GM12878 (cell line): ENCODE measurements at regions not wholly inside any gene's neighbourhood (a gene's known extent, or its start where the extent isn't known, plus 50 kb on each side); places are given as distances from the start of the nearest gene placed in this dataset.

Source experiments
- ATAC-seq: fragments of 200-7000 bp; cut with Tn5 transposase; 3 replicates; pipeline ENCODE4 v1.9.1; 2020; ENCODE audit warnings: mild to moderate bottlenecking, moderate library complexity
- BruUV-seq: library from RNA; stranded (reverse); fragments of 400-500 nt; replicated peaks from 2 replicates; lab custom pipeline; 2021; lab: Mats Ljungman, UMichigan
- CTCF ChIA-PET: fragments of 300-600 bp; sonication (Branson Sonifier 250); formaldehyde crosslinking; extraction: SDS; loops from one replicate; lab custom pipeline; 2021; ENCODE audit warnings: inconsistent platforms; lab: Yijun Ruan, JAX
- POLR2A ChIA-PET: fragments of 350-600 bp; formaldehyde crosslinking; extraction: SDS; loops from one replicate; lab custom pipeline; 2021; ENCODE audit warnings: inconsistent platforms; lab: Charles Lee
- RAD21 ChIA-PET: fragments of 300-600 bp; sonication (Branson Sonifier 250); formaldehyde crosslinking; loops from one replicate; lab custom pipeline; 2023; ENCODE audit warnings: antibody characterized with exemption; ENCODE audit not compliant: unreplicated experiment; lab: Charles Lee
- SMC1A ChIA-PET: fragments of 300-600 bp; sonication (Branson Sonifier 250); formaldehyde crosslinking; loops from one replicate; lab custom pipeline; 2023; ENCODE audit not compliant: unreplicated experiment, uncharacterized antibody; lab: Charles Lee
- DNase-seq: peaks from one replicate; pipeline ENCODE4 v3.0.0-alpha.2; 2011; ENCODE audit warnings: low read depth, low spot score
- FAIRE-seq: peaks from 3 replicates; lab custom pipeline; 2011; peaks lifted over from hg19 to GRCh38; lab: Jason Lieb, UNC
- H2AFZ ChIP-seq: 2 replicates; pipeline ENCODE4 v1.6.0; 2011; ENCODE audit warnings: low read depth, low read length, control low read depth; ENCODE audit not compliant: control insufficient read depth
- H3K27ac ChIP-seq: 2 replicates; pipeline ENCODE4 v1.5.1; 2011; ENCODE audit warnings: control low read depth; ENCODE audit not compliant: control insufficient read depth, insufficient read depth
- H3K27me3 ChIP-seq, 2 experiments: replicated peaks in 1 of 2; 2 replicates each; pipeline versions ENCODE4 v1.6.0 to v1.6.1; 2011; ENCODE audit warnings: low read length in 1 of 2; ENCODE audit not compliant: control insufficient read depth in 2 of 2, insufficient read depth in 2 of 2
- H3K36me3 ChIP-seq, 2 experiments: 2 replicates each; pipeline ENCODE4 v1.5.1; 2011; ENCODE audit warnings: low read length in 1 of 2; ENCODE audit not compliant: control insufficient read depth in 2 of 2, insufficient read depth in 2 of 2
- H3K4me1 ChIP-seq: 2 replicates; pipeline ENCODE4 v1.6.1; 2011; ENCODE audit warnings: mild to moderate bottlenecking, low read length, moderate library complexity, mixed read lengths; ENCODE audit not compliant: control insufficient read depth, insufficient read depth
- H3K4me2 ChIP-seq: 2 replicates; pipeline ENCODE4 v1.6.0; 2011; ENCODE audit warnings: control low read depth; ENCODE audit not compliant: control insufficient read depth, insufficient read depth
- H3K4me3 ChIP-seq: fragments of 200-600 bp; sonication (generic); 2 replicates; pipeline ENCODE4 v1.5.1; 2016
- H3K79me2 ChIP-seq: 2 replicates; pipeline ENCODE4 v1.6.0; 2011; ENCODE audit warnings: low read length; ENCODE audit not compliant: control insufficient read depth, insufficient read depth
- H3K9ac ChIP-seq: 2 replicates; pipeline ENCODE4 v1.8.0; 2011; ENCODE audit warnings: low read length, control low read depth, mixed read lengths; ENCODE audit not compliant: control insufficient read depth, insufficient read depth
- H3K9me3 ChIP-seq: replicated peaks from 3 replicates; pipeline ENCODE4 v1.5.1; 2011; ENCODE audit warnings: mild to moderate bottlenecking, low read length; ENCODE audit not compliant: control insufficient read depth, insufficient read depth
- H4K20me1 ChIP-seq: 2 replicates; pipeline ENCODE4 v1.6.0; 2011; ENCODE audit not compliant: control insufficient read depth, insufficient read depth
- EGR1 ChIP-seq, 2 experiments: IDR thresholded peaks; 1 replicate in 1 of 2; 2 replicates in 1 of 2; pipeline ENCODE4 v1.6.1; 2011 to 2012; ENCODE audit warnings: low read depth in 2 of 2, low read length in 2 of 2, borderline replicate concordance in 1 of 2, mild to moderate bottlenecking in 1 of 2, moderate library complexity in 1 of 2
- FOXM1 ChIP-seq: IDR thresholded peaks from 2 replicates; pipeline ENCODE4 v1.6.1; 2012; ENCODE audit warnings: low read depth, mild to moderate bottlenecking, inconsistent platforms, low read length, moderate library complexity
- HDAC6 ChIP-seq: fragments of 200-600 bp; sonication (generic); IDR thresholded peaks from one replicate; pipeline ENCODE4 v1.8.0; 2017; ENCODE audit warnings: antibody characterized with exemption; ENCODE audit not compliant: unreplicated experiment
- RAD21 ChIP-seq: IDR thresholded peaks from 2 replicates; pipeline ENCODE4 v1.6.1; 2011; ENCODE audit warnings: mild to moderate bottlenecking, low read depth, low read length, moderate library complexity; ENCODE audit not compliant: insufficient read depth
- RFX5 ChIP-seq: IDR thresholded peaks from 2 replicates; pipeline ENCODE4 v1.6.1; 2011; ENCODE audit warnings: low read depth, low read length, improper control_type of control experiment
- STAT3 ChIP-seq: IDR thresholded peaks from 2 replicates; pipeline ENCODE4 v1.6.1; 2011; ENCODE audit warnings: low read depth, low read length, improper control_type of control experiment
- USF2 ChIP-seq: IDR thresholded peaks from 2 replicates; pipeline ENCODE4 v1.6.1; 2011; ENCODE audit warnings: low read depth, low read length, improper control_type of control experiment, borderline replicate concordance
- WGBS: methylation state at CpG from one replicate; pipeline ENCODE4 v1.1.6; 2016; ENCODE audit warnings: low lambda C conversion rate; ENCODE audit not compliant: insufficient replicate concordance, insufficient coverage; ENCODE audit errors: missing lambda C conversion rate; 5-methylcytosine and 5-hydroxymethylcytosine counted together
- in situ Hi-C: fragments of 300-500 bp; cut with MboI; formaldehyde crosslinking; loops from 9 replicates; pipeline ENCODE4 v1.14.3; 2018; ENCODE audit warnings: mixed read lengths
- intact Hi-C: fragments of 100-400 bp; cut with micrococcal nuclease; formaldehyde crosslinking; loops from one replicate; pipeline ENCODE4 v1.14.2; 2022; ENCODE audit not compliant: unreplicated experiment
- TF ChIP-seq, protein P1 (sequence below), 3 experiments: IDR thresholded peaks in 2 of 3; conservative IDR thresholded peaks in 1 of 3; 2 replicates each; pipeline ENCODE4 v1.5.1; 2011; ENCODE audit warnings: low read depth in 3 of 3, low read length in 3 of 3, mild to moderate bottlenecking in 3 of 3, control low read depth in 2 of 3, moderate library complexity in 2 of 3, inconsistent platforms in 1 of 3, mixed read lengths in 1 of 3; ENCODE audit not compliant: control insufficient read depth in 2 of 3, insufficient read depth in 1 of 3; ENCODE audit errors: extremely low read depth in 1 of 3

DNA sequence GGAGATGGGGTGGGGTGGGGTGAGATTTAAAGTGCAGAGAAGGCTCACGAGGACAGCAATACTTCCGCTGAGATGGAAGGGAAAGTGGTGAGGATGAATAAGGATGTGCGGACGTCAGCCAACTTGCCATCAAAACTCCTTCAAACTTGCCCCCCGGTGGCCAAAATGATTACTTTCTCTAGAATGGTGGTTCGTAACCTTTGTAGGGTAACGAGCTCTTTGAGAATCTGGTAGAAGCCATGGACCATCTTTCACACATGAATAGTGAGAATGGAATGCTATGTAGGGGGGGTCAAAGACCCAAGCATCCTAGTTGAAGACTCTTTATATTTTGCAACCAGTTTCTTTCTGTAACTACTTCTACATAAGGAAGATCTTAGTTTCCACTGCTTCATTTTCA lies 245.9 kb upstream of the DDHD1 start:
- WGBS, result 33% methylated on average over 7 of the region's 7 CpGs
- SMC1A ChIA-PET, result no interaction called here
- FAIRE-seq, result no peak

More for the DNA sequence above, 245.9 kb upstream of the DDHD1 start:
- H3K79me2 ChIP-seq, result no peaks in the 10 kb centered on the region
- no peak for DNase-seq
- no peak overlapping the region for H3K4me2 ChIP-seq
- H3K4me3 ChIP-seq, result no peak overlapping the region
- H3K27me3 ChIP-seq, result no peaks in the 10 kb centered on the region
- BruUV-seq, result no TSS peak
- peaks cover 2% of the 10 kb centered on the region; the same call in 2 of the 3 replicates for H3K9me3 ChIP-seq
- POLR2A ChIA-PET, result no interaction called here
- RAD21 ChIA-PET, result no interaction called here
- H2AFZ ChIP-seq, result no peak overlapping the region
- H3K9ac ChIP-seq, result no peak overlapping the region
- H3K36me3 ChIP-seq, result no peaks in the 10 kb centered on the region
- intact Hi-C loops, result no loop called here
- H3K27ac ChIP-seq, result no peak overlapping the region
- ATAC-seq, result no peak
- no peaks in the 10 kb centered on the region for H4K20me1 ChIP-seq
- CTCF ChIA-PET, result no interaction called here
- no peaks in the 10 kb centered on the region for H3K4me1 ChIP-seq
- in situ Hi-C loops, result no loop called here
- TF ChIP-seq EGR1 (IDR thresholded peaks at IDR 0.05; ENCODE audit: borderline replicate concordance in 1 of 2, low read depth in 2 of 2, low read length in 2 of 2), result no peak
- TF ChIP-seq RFX5, result no peak
- no peak for TF ChIP-seq STAT3
- TF ChIP-seq FOXM1, result no peak
- peak; percentile 6; the same call in 1 of the 2 replicates for TF ChIP-seq RAD21
- TF ChIP-seq, protein P1, sequence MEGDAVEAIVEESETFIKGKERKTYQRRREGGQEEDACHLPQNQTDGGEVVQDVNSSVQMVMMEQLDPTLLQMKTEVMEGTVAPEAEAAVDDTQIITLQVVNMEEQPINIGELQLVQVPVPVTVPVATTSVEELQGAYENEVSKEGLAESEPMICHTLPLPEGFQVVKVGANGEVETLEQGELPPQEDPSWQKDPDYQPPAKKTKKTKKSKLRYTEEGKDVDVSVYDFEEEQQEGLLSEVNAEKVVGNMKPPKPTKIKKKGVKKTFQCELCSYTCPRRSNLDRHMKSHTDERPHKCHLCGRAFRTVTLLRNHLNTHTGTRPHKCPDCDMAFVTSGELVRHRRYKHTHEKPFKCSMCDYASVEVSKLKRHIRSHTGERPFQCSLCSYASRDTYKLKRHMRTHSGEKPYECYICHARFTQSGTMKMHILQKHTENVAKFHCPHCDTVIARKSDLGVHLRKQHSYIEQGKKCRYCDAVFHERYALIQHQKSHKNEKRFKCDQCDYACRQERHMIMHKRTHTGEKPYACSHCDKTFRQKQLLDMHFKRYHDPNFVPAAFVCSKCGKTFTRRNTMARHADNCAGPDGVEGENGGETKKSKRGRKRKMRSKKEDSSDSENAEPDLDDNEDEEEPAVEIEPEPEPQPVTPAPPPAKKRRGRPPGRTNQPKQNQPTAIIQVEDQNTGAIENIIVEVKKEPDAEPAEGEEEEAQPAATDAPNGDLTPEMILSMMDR (IDR thresholded peaks at IDR 0.05 in 2 of 3, conservative IDR thresholded peaks at IDR 0.05 in 1 of 3; ENCODE audit: control insufficient read depth in 2 of 3, extremely low read depth in 1 of 3, insufficient read depth in 1 of 3, low read depth in 3 of 3, low read length in 3 of 3), result peak in 1 of 3 experiments; percentile 18; a peak in 1 of 6 replicates
- TF ChIP-seq USF2, result no peak
- TF ChIP-seq HDAC6, result no peak
